ENCODE measurements at regions not wholly inside any gene's neighbourhood (a gene's known extent, or its start where the extent isn't known, plus 50 kb on each side); places are given as distances from the start of the nearest gene placed in this dataset.
A peak's percentile ranks its signal among the peaks of the same experiment; 100 is the strongest.

GRCh38 chr19:46931202-46931601, 70.4 kb downstream of the ARHGAP35 start:
- Mint-ChIP-seq H3K4me1 (peaks cover 25% of the 10 kb centered on the region), H3K36me3 (peaks cover 3% of the 10 kb centered on the region), H3K27ac (no peak overlapping the region), H3K4me3 (no peak overlapping the region), H3K27me3 (ENCODE audit: insufficient read depth, low read depth) (peaks cover 2% of the 10 kb centered on the region), H3K9me3 (no peaks in the 10 kb centered on the region)
- Histone ChIP-seq H3K4me3 (no peak overlapping the region), H3K9ac (no peak overlapping the region), H3K27ac (no peak overlapping the region), H3F3A (ENCODE audit: low read depth) (peaks cover 16% of the 10 kb centered on the region), H3K27me3 (no peaks in the 10 kb centered on the region), H4K20me1 (ENCODE audit: low read depth) (peaks cover 94% of the 10 kb centered on the region), H3K36me3 (no peaks in the 10 kb centered on the region), H3K79me2 (ENCODE audit: low read depth) (peaks cover 99% of the 10 kb centered on the region), H3K4me2 (no peak overlapping the region), H3K9me3 (ENCODE audit: low read depth) (no peaks in the 10 kb centered on the region), H3K4me1 (peaks cover 14% of the 10 kb centered on the region), H2AFZ (replicated peaks) (no peak overlapping the region)
- TF ChIP-seq CTCF (IDR thresholded peaks at IDR 0.05) = no peak
- TF ChIP-seq EZH2 (IDR thresholded peaks at IDR 0.05) = no peak
- TF ChIP-seq EZH2phosphoT487 (IDR thresholded peaks at IDR 0.05) = no peak
- no peak for DNase-seq (ENCODE audit: low spot score)

- H3K79me2 ChIP-seq (ENCODE audit: low read depth) = peaks cover 99% of the 10 kb centered on the region
- TF ChIP-seq EZH2 (IDR thresholded peaks at IDR 0.05) (no peak), EZH2phosphoT487 (IDR thresholded peaks at IDR 0.05) (no peak), CTCF (IDR thresholded peaks at IDR 0.05) (no peak)
- no peaks in the 10 kb centered on the region for H3K27me3 ChIP-seq
- H3K9me3 ChIP-seq (ENCODE audit: low read depth) = no peaks in the 10 kb centered on the region
- H3K4me3 ChIP-seq = no peak overlapping the region
- no peak overlapping the region for H3K4me2 ChIP-seq
- H3K27ac ChIP-seq = no peak overlapping the region
- Mint-ChIP-seq H3K4me3 (no peak overlapping the region), H3K27me3 (ENCODE audit: insufficient read depth, low read depth) (peaks cover 2% of the 10 kb centered on the region), H3K27ac (no peak overlapping the region), H3K4me1 (peaks cover 13% of the 10 kb centered on the region), H3K9me3 (no peaks in the 10 kb centered on the region), H3K36me3 (peaks cover 6% of the 10 kb centered on the region)
- peaks cover 87% of the 10 kb centered on the region for H4K20me1 ChIP-seq (ENCODE audit: low read depth)
- H3K9ac ChIP-seq = no peak overlapping the region
- no peak overlapping the region for H2AFZ ChIP-seq (replicated peaks)
- H3K4me1 ChIP-seq = peaks cover 3% of the 10 kb centered on the region
- peaks cover 4% of the 10 kb centered on the region for H3F3A ChIP-seq (ENCODE audit: low read depth)
- H3K36me3 ChIP-seq = no peaks in the 10 kb centered on the region
- DNase-seq (ENCODE audit: low spot score) = no peak
Observed at GRCh38 chr19:46932346-46932745, 71.5 kb downstream of the ARHGAP35 start.

GRCh38 chr19:46935066-46935663, 74.4 kb downstream of the ARHGAP35 start:
- H3K4me1 Mint-ChIP-seq = peaks cover 5% of the 10 kb centered on the region
- TF ChIP-seq EZH2phosphoT487 (IDR thresholded peaks at IDR 0.05) (no peak), CTCF (IDR thresholded peaks at IDR 0.05) (no peak), EZH2 (IDR thresholded peaks at IDR 0.05) (no peak)
- H3K4me3 Mint-ChIP-seq = no peak overlapping the region
- H3K9me3 ChIP-seq (ENCODE audit: low read depth) = no peaks in the 10 kb centered on the region
- H3K27me3 ChIP-seq = no peaks in the 10 kb centered on the region
- H3K9me3 Mint-ChIP-seq = no peaks in the 10 kb centered on the region
- H3F3A ChIP-seq (ENCODE audit: low read depth) = peaks cover 3% of the 10 kb centered on the region
- no peaks in the 10 kb centered on the region for H3K36me3 ChIP-seq
- peaks cover 68% of the 10 kb centered on the region for H4K20me1 ChIP-seq (ENCODE audit: low read depth)
- H3K9ac ChIP-seq = no peak overlapping the region
- H2AFZ ChIP-seq (replicated peaks) = no peak overlapping the region
- H3K36me3 Mint-ChIP-seq = peaks cover 4% of the 10 kb centered on the region
- H3K79me2 ChIP-seq (ENCODE audit: low read depth) = peaks cover 86% of the 10 kb centered on the region
- H3K27me3 Mint-ChIP-seq (ENCODE audit: insufficient read depth, low read depth) = peaks cover 2% of the 10 kb centered on the region
- H3K27ac ChIP-seq = peak overlapping the region; percentile 1
- no peaks in the 10 kb centered on the region for H3K4me1 ChIP-seq
- H3K4me3 ChIP-seq = no peak overlapping the region
- no peak for DNase-seq (ENCODE audit: low spot score)
- H3K4me2 ChIP-seq = no peak overlapping the region
- H3K27ac Mint-ChIP-seq = no peak overlapping the region

Data from neural progenitor cell (in vitro differentiated cells).